ENCODE measurements at regions not wholly inside any gene's neighbourhood (a gene's known extent, or its start where the extent isn't known, plus 50 kb on each side); places are given as distances from the start of the nearest gene placed in this dataset.

GRCh38 chrX:20767346-20767745 is 500.6 kb upstream of the RPS6KA3 start:
- TF ChIP-seq TAF1 (IDR thresholded peaks at IDR 0.05; ENCODE audit: borderline replicate concordance, low read depth, low read length) (no peak), JUND (IDR thresholded peaks at IDR 0.05) (no peak), RXRA (IDR thresholded peaks at IDR 0.05; ENCODE audit: borderline replicate concordance, low read depth) (no peak), ELF1 (IDR thresholded peaks at IDR 0.05) (no peak), YY1 (IDR thresholded peaks at IDR 0.05; ENCODE audit: low read depth) (no peak), REST (IDR thresholded peaks at IDR 0.05; ENCODE audit: low read depth, low read length) (no peak), FOXM1 (IDR thresholded peaks at IDR 0.05; ENCODE audit: low read depth) (no peak), CHD2 (IDR thresholded peaks at IDR 0.05; ENCODE audit: low read length, partially characterized antibody) (no peak), POLR2AphosphoS5 (IDR thresholded peaks at IDR 0.05; ENCODE audit: low read depth, low read length) (no peak), RAD21 (IDR thresholded peaks at IDR 0.05; ENCODE audit: low read length) (no peak)
- TF ChIP-seq, protein P1, sequence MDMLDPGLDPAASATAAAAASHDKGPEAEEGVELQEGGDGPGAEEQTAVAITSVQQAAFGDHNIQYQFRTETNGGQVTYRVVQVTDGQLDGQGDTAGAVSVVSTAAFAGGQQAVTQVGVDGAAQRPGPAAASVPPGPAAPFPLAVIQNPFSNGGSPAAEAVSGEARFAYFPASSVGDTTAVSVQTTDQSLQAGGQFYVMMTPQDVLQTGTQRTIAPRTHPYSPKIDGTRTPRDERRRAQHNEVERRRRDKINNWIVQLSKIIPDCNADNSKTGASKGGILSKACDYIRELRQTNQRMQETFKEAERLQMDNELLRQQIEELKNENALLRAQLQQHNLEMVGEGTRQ (IDR thresholded peaks at IDR 0.05; ENCODE audit: borderline replicate concordance, low read depth, low read length), result no peak
- TF ChIP-seq, protein P2, sequence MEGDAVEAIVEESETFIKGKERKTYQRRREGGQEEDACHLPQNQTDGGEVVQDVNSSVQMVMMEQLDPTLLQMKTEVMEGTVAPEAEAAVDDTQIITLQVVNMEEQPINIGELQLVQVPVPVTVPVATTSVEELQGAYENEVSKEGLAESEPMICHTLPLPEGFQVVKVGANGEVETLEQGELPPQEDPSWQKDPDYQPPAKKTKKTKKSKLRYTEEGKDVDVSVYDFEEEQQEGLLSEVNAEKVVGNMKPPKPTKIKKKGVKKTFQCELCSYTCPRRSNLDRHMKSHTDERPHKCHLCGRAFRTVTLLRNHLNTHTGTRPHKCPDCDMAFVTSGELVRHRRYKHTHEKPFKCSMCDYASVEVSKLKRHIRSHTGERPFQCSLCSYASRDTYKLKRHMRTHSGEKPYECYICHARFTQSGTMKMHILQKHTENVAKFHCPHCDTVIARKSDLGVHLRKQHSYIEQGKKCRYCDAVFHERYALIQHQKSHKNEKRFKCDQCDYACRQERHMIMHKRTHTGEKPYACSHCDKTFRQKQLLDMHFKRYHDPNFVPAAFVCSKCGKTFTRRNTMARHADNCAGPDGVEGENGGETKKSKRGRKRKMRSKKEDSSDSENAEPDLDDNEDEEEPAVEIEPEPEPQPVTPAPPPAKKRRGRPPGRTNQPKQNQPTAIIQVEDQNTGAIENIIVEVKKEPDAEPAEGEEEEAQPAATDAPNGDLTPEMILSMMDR (IDR thresholded peaks at IDR 0.05), result no peak
- TF ChIP-seq, protein P3, sequence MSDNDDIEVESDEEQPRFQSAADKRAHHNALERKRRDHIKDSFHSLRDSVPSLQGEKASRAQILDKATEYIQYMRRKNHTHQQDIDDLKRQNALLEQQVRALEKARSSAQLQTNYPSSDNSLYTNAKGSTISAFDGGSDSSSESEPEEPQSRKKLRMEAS (IDR thresholded peaks at IDR 0.05; ENCODE audit: low read depth), result no peak
